D721Med (cell line): ENCODE measurements at regions not wholly inside any gene's neighbourhood (a gene's known extent, or its start where the extent isn't known, plus 50 kb on each side); places are given as distances from the start of the nearest gene placed in this dataset.

Experiments used
- DNase-seq: peaks from one replicate; pipeline ENCODE4 v3.0.0; 2011; ENCODE audit warnings: low spot score; ENCODE audit not compliant: insufficient read length
- FAIRE-seq: peaks from 2 replicates; lab custom pipeline; 2011; peaks lifted over from hg19 to GRCh38; lab: Jason Lieb, UNC
- TF ChIP-seq, protein P1 (sequence below): IDR thresholded peaks from 2 replicates; pipeline ENCODE4 v1.5.1; 2012; ENCODE audit warnings: mild to moderate bottlenecking, control low read depth; ENCODE audit not compliant: insufficient read depth; ENCODE audit errors: missing control alignments

DNA sequence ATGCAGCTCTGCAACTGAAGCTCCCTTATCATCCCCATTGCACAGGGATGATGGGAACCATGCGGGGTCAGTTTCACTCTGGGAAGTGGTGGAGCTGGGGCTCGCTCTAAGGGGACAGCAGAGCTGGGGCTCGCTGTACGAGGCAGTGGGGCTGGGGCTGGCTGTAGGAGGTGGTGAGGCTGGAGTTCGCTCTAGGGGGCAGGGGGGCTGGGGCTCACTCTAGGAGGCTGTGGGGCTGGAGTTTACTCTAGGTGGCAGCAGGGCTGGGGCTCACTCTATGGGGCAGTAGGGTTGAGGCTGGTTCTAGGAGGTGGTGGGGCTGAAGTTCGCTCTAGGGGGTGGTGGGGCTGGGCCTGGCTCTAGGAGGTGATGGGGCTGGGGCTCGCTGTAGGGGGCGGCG, 99.1 kb downstream of the UQCRFS1 start:
- no peak for DNase-seq
- FAIRE-seq = no peak

DNA sequence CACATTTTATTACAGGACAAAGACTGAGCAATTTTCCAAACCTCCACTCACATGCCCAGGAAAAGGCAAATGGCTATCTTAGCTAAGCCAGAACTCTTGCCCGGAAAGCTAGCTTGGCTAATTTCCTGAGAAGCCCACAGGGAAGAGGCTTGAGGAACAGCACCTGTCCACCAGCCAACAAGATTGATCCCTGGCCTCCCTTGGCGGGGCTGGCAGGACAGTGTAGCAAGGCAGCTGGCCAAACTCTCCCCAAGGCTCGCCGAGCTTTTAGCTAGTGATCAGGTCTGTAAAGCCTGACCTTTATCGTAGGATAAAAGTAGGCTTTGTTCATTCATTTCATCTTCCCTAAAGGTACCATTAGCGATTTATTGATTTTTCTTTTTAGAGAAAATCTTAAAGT, 101.4 kb downstream of the UQCRFS1 start:
- DNase-seq = no peak
- TF ChIP-seq, protein P1, sequence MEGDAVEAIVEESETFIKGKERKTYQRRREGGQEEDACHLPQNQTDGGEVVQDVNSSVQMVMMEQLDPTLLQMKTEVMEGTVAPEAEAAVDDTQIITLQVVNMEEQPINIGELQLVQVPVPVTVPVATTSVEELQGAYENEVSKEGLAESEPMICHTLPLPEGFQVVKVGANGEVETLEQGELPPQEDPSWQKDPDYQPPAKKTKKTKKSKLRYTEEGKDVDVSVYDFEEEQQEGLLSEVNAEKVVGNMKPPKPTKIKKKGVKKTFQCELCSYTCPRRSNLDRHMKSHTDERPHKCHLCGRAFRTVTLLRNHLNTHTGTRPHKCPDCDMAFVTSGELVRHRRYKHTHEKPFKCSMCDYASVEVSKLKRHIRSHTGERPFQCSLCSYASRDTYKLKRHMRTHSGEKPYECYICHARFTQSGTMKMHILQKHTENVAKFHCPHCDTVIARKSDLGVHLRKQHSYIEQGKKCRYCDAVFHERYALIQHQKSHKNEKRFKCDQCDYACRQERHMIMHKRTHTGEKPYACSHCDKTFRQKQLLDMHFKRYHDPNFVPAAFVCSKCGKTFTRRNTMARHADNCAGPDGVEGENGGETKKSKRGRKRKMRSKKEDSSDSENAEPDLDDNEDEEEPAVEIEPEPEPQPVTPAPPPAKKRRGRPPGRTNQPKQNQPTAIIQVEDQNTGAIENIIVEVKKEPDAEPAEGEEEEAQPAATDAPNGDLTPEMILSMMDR = no peak
- no peak for FAIRE-seq

More for the DNA sequence above, 99.1 kb downstream of the UQCRFS1 start:
- TF ChIP-seq, protein P1 = no peak

DNA sequence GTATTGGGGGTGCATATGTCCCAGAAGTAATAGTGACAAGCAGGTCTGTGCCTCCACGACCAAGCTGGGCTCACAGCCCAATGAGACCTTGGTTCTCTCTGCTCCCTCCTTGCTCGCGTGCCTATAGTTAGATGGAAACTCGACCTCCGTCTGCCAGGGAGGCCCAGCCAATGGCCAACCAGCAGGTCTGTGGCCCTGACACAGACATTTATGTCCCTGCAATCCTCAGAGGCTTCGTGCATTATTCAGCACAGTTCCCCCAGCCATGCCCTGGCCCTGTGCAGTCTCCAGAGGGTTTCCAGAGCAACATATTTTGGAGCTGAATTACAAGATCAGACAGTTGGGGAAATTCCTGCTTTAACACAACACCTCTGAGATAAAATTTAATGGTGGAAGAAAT, 105.1 kb downstream of the UQCRFS1 start:
- no peak for DNase-seq
- TF ChIP-seq, protein P1 = no peak
- FAIRE-seq = no peak

DNA sequence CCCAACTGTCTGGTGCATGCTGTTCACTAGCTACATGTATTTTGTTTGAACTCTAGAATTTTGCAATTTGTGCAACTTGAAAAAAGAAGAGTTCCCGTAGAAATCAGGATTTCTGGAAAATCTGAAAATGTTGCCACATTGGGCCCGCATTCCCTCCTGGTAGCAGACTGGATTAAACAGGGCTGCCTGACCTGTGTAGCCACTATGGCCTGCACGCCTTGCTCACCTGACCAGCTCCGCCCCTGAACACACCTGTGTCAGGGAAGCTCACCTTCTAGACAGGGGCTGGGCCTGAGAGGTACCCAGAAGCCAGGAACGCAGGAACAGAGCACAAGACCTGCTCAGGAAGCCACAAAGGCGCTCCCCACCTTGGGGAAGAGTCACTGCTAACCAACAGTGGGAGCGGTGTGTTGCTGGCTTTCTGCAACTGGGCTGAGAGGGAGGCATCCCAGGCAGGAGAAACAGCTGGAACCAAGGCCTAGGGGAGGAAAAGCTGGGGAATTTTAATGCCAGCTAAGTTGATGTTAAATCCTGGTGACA, 106.5 kb downstream of the UQCRFS1 start:
- DNase-seq = no peak
- no peak for FAIRE-seq
- TF ChIP-seq, protein P1 = no peak

DNA sequence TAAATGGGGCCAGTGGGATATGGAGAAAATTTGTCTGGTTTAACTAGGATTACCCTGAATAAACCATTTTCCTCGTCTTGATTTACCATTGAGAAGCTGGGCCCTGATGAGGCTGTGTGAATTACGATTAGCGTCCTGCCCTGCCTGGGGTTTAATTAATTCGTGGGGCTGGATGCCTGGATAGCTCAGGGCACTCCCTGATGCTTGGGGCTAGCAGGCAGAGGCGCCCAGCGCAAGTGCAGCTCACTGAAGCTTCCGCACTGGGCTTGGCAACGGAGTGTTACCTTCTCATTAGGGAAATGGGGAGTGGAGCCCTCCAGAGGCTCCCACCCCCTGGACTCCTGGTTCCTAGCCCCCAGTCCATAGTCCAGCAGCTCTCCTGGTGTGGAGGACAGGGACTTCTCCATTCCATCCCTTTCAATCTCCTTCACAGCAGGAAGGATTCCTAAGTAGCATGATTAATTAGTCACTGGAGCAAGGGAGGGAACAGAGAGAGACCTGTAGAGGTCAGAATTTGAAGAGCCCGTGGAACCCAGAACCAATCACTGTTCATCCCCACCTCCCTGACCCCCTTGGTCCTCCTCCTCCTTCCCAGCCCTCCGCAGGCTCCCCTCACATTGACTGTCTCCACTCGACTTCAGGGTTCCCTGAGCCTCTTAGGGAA, 107.2 kb downstream of the UQCRFS1 start:
- DNase-seq = no peak
- TF ChIP-seq, protein P1 = no peak
- no peak for FAIRE-seq

DNA sequence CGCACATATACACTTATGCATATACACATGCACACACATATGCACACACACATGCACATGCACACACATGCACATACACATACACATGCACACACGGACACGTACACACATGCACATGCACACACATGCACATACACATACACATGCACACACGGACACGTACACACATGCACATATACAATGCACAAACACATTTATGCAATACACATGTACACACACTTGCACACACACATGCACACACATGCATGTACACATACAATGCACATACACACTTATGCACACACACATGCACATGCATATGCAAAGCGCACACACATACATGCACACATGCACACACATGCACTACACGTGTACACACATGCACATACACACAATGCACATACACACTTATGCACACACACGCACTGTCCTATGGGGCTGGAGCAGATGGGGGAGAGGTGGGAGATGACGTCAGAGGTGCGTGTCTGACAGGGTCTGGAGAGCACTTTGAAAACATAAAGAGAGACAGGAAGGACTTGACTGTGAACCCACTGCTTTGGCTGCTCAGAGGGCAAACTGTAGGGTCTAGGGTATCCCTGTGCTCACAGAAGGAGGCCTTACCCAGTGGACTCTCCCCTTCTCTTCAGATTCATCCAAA, 108.2 kb downstream of the UQCRFS1 start:
- DNase-seq = no peak
- TF ChIP-seq, protein P1 = no peak
- FAIRE-seq = no peak
